GM21825 (cell line): ENCODE measurements at regions not wholly inside any gene's neighbourhood (a gene's known extent, or its start where the extent isn't known, plus 50 kb on each side); places are given as distances from the start of the nearest gene placed in this dataset.

Experiments used
- ATAC-seq: cut with Tn5 transposase; IDR thresholded peaks from one replicate; pipeline ENCODE4 v1.9.1; 2021; ENCODE audit warnings: mild to moderate bottlenecking, moderate library complexity; ENCODE audit not compliant: unreplicated experiment

DNA sequence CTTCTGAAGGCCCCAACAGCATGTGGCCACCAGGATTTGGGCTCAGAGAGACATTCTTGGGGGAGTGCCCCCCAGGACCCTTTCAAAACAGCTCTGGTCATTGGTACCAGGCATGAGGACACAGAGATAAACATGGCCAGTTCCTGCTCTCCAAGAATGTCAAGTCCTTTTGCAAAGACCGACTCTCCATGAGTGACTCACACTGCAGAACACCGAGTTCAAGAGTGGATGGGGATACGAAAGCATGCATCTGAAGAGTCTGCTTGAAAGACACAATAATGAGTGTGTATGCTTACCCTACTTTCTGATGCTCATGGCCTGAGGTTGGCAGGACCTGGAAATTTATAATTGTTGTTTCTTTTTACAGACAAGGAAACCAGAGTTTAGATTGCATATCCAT is 450.6 kb downstream of the TSN start:
- no peak for ATAC-seq

DNA sequence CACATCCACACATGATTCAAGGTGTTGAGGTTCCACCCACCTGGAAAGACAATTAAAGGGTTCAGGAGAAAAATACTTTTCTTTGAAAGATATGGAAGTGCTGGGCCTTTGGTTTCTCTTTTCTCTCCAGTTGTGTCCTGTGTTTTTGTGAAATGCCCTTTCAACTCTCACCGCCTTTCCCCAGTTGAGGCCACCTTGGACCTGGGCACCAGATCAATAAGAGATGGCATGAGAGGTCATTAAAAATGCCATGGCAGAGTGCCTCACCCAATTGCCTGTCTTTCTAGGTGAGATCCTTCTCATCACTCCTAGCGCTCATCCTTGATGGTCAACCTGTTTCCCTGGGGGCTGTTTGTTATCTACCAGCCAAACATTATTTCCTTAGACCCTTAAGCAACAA is 453.9 kb downstream of the TSN start:
- ATAC-seq = no peak

GRCh38 chr2:122210065-122210464 is 454.6 kb downstream of the TSN start:
- ATAC-seq = no peak

DNA sequence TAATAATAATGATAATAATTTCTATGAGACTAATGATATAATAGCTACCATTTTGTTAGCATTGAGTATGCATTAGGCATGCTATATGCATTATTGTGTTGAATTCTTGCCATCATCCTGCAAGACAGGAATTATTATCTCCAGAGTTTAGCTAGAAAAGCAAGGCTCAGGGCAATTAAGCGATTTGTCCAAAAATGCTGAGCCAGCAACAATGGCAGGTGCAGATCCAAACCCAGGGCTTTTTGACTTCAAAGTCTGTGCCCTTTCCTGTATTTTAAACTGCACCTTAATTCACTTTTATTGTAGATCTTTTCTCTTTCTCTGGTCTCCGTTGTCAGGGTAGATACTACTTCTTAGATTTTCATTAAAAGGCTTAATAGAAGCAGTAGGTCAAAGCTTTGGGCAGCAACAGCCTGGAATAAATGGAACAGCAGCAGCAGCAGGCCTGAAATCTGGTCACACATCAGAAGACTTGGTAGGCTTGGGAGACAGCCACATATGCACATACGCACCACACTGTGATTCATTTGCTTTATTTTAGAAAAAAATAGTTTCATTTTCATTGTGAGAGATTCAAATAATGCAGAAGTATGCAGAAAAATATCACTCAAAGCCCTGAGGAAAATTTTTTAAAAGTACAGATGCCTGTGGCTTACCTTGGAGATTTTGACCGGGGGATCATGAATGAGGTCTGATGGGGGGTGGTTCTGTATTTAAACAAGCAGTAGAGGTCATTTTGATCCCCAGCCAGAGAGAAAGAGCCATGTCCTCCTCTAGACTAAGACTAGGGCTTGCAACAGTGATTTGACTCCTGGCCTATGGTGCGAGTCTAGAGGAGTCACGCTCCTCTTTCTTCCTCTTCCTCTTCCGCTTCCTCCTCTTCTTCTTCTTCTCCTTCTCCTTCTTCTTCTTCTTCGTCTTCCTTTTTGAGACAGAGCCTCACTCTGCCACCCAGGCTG is 455.7 kb downstream of the TSN start:
- ATAC-seq = no peak

DNA sequence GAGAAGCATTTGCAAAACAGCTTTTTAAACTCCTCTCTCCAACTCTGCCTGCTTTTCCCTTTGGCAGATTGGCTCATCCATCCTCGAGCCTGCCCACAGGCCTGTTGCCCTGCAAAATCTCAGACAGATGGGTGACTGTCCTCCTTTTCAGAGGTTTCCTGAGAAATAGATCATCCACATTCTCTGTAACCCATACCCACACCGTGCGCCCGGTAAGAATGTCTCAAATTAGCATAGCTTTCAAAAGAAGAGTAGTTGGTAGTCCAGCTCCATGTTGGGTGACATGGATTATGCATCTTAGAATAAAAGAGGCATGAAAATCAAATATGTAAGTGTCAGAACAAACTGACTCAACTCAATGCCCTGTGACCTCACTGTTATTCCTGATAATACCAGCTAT is 457.9 kb downstream of the TSN start:
- ATAC-seq = no peak

- ATAC-seq = no peak
Measured at GRCh38 chr2:122216071-122216470, 460.6 kb downstream of the TSN start.

DNA sequence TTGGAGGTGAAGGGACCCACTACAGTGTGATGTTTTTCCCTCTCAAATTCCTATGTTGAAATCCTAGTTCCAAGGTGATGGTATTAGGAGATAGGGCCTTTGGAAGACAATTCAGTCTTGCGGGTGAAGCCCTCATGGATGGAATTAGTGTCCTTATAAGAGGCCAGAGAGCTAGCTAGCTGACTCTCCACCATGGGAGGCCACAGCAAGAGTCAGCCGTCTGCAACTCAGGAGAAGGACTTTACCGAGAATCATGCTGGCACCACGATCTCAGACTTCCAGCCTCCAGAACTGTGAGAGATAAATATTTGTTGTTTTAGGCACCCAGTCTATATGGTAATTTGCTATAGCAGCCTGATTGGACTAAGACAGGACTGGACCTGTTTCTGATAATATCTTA is 461.4 kb downstream of the TSN start:
- ATAC-seq = no peak

GRCh38 chr2:122218596-122218995 is 463.1 kb downstream of the TSN start:
- ATAC-seq = no peak

- no peak for ATAC-seq
Measured at GRCh38 chr2:122219504-122219903, 464.1 kb downstream of the TSN start.

GRCh38 chr2:122221665-122222064 is 466.2 kb downstream of the TSN start:
- ATAC-seq = no peak

GRCh38 chr2:122231296-122231695 is 475.8 kb downstream of the TSN start:
- ATAC-seq = no peak

DNA sequence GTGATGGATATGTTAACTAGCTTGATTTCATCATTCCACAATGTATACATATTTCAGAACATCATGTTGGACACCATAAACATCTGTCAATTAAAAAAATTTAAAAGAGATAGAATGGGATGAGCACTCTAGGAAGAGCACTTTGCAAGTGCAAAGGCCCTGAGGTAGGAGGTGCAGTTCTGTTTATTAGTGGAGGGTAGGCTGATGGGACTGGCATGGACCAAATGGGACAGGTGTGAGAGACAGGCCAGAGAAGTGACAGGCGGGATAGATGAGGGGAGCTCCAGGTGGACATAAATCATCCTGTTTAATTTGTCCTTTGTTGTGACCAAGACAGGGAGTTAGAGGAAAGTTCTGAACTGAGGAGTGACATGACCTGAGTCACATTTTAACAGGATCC is 477.9 kb downstream of the TSN start:
- ATAC-seq = no peak

GRCh38 chr2:122236152-122236874 is 480.9 kb downstream of the TSN start:
- ATAC-seq = no peak

DNA sequence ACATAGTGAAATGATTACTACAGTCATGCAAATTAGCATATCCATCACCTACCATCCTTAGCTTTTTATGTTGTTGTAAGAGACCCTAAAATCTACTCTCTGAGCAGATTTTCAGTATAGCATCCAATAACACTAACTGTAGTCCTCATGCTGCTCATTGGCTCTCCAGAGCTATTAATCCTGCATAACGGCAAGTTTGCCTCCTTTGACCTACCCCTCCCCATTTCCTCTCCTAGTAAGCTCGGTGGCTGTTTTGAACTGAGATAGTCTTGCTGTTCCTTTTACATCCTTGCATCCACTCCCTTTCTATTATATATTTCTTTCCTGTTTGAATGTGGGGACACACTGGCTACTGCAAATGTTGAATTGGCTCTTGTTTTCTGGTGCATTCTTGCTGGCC is 481.5 kb downstream of the TSN start:
- ATAC-seq = no peak

- no peak for ATAC-seq
Measured at GRCh38 chr2:122237450-122237849, 482.0 kb downstream of the TSN start.

- ATAC-seq = no peak
Measured at GRCh38 chr2:122238006-122238559, 482.6 kb downstream of the TSN start.

GRCh38 chr2:122239440-122239839 is 484.0 kb downstream of the TSN start:
- ATAC-seq = no peak

DNA sequence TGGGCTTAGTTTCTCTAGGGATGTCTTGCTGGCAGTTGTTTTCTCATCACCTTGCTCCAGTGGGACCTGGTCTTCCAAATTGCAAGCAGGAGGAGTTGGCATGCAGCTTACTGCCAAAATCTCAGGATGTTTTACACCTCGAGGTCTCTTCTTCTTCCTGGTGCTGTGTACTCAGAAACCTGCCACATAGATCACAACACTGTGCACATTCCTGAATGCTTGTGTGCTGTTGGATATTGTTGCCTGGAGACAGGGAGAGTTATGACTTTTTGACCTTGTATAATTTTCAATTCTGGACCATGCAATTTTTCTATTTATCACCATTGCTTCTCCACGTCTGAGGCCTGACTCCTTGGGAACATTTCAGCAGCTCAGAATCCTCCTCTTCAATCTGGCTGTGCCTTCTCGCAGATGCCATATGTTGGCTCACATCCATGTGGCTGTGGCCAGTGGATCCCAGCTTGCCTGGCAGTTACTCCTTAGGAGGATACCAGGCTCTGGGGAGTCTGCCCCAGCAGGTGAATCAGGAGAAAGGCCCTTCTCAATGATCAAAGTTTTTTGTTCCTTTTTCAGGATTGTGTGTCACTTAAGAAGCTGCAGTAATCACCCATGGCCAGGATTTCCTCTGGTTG is 489.3 kb downstream of the TSN start:
- no peak for ATAC-seq

DNA sequence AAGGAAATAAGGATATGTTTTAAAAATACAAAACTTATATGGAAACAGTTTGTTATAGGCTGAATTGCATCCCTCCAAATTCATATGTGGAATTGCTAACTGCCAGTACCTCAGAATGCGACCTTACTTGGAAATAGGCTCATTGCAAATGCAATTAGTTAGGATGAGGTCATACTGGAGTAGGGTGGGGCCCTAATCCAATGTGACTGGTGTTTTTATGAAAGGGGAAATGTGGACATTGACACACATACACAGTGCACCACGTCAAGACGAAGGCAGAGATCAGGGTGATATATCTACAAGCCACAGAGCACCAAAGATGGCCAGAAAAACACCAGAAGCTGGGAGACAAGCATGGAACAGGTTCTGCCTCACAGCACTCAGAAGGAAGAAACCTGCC is 494.2 kb downstream of the TSN start:
- no peak for ATAC-seq

DNA sequence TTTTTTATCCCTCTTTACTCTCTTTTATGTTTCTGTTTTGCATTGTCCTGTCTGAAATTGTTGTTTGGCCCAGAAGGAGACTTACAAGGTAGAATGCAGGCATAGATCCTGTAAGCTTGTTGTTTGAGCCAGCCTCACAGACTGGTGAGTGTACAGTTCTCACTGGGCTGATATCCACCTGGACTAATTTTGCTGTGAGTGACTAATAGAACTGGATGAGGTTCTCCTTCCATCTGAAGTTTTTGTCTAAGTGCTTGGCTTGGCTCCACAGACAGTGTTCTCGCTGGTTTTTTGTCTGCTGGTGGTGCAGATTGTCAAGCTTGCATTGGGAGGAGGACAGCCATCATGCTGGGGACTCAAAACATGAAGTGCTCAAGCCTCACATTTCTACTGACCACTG is 495.7 kb downstream of the TSN start:
- no peak for ATAC-seq

GRCh38 chr2:122251566-122251965 is 496.1 kb downstream of the TSN start:
- no peak for ATAC-seq
